ENCODE measurements at regions not wholly inside any gene's neighbourhood (a gene's known extent, or its start where the extent isn't known, plus 50 kb on each side); places are given as distances from the start of the nearest gene placed in this dataset.
"Not testable (repeated sequence)": the region's sequence is repeated elsewhere in the genome, so short reads cannot be mapped to it uniquely, and the experiment has no call there.

GRCh38 chr5:68000805-68001204 lies 214.8 kb upstream of the PIK3R1 start:
- no peak overlapping the region for H3K27ac Mint-ChIP-seq
- H3K27me3 Mint-ChIP-seq: no peaks in the 10 kb centered on the region
- DNase-seq: no peak
- no peaks in the 10 kb centered on the region for H3K36me3 Mint-ChIP-seq
- H3K4me1 Mint-ChIP-seq: no peaks in the 10 kb centered on the region
- H3K4me3 Mint-ChIP-seq: no peak overlapping the region
- H3K9me3 Mint-ChIP-seq: no peaks in the 10 kb centered on the region

GRCh38 chr5:67999391-67999790 lies 216.2 kb upstream of the PIK3R1 start:
- H3K9me3 Mint-ChIP-seq: no peaks in the 10 kb centered on the region
- no peak overlapping the region for H3K4me3 Mint-ChIP-seq
- no peak for DNase-seq
- H3K27ac Mint-ChIP-seq: no peak overlapping the region
- H3K36me3 Mint-ChIP-seq: no peaks in the 10 kb centered on the region
- H3K4me1 Mint-ChIP-seq: no peaks in the 10 kb centered on the region
- H3K27me3 Mint-ChIP-seq: no peaks in the 10 kb centered on the region

- H3K36me3 Mint-ChIP-seq: peaks cover 1% of the 10 kb centered on the region
- no peaks in the 10 kb centered on the region for H3K4me1 Mint-ChIP-seq
- no peaks in the 10 kb centered on the region for H3K9me3 Mint-ChIP-seq
- H3K4me3 Mint-ChIP-seq: no peak overlapping the region
- H3K27me3 Mint-ChIP-seq: no peaks in the 10 kb centered on the region
- no peak for DNase-seq
- no peak overlapping the region for H3K27ac Mint-ChIP-seq
Measured at GRCh38 chr5:67998709-67999261, 216.8 kb upstream of the PIK3R1 start.

- H3K27ac Mint-ChIP-seq: no peak overlapping the region
- peaks cover 1% of the 10 kb centered on the region for H3K36me3 Mint-ChIP-seq
- no peaks in the 10 kb centered on the region for H3K4me1 Mint-ChIP-seq
- DNase-seq: no peak
- no peaks in the 10 kb centered on the region for H3K9me3 Mint-ChIP-seq
- no peaks in the 10 kb centered on the region for H3K27me3 Mint-ChIP-seq
- no peak overlapping the region for H3K4me3 Mint-ChIP-seq
Measured at GRCh38 chr5:67997892-67998457, 217.6 kb upstream of the PIK3R1 start.

- DNase-seq: no peak
- H3K4me3 Mint-ChIP-seq: no peak overlapping the region
- no peaks in the 10 kb centered on the region for H3K27me3 Mint-ChIP-seq
- H3K36me3 Mint-ChIP-seq: peaks cover 1% of the 10 kb centered on the region
- H3K4me1 Mint-ChIP-seq: no peaks in the 10 kb centered on the region
- no peak overlapping the region for H3K27ac Mint-ChIP-seq
- no peaks in the 10 kb centered on the region for H3K9me3 Mint-ChIP-seq
Measured at GRCh38 chr5:67997148-67997547, 218.4 kb upstream of the PIK3R1 start.

GRCh38 chr5:67996596-67996995 lies 219.0 kb upstream of the PIK3R1 start:
- no peak for DNase-seq
- no peak overlapping the region for H3K4me3 Mint-ChIP-seq
- no peaks in the 10 kb centered on the region for H3K27me3 Mint-ChIP-seq
- H3K4me1 Mint-ChIP-seq: no peaks in the 10 kb centered on the region
- H3K36me3 Mint-ChIP-seq: peaks cover 1% of the 10 kb centered on the region
- no peak overlapping the region for H3K27ac Mint-ChIP-seq
- H3K9me3 Mint-ChIP-seq: no peaks in the 10 kb centered on the region

DNA sequence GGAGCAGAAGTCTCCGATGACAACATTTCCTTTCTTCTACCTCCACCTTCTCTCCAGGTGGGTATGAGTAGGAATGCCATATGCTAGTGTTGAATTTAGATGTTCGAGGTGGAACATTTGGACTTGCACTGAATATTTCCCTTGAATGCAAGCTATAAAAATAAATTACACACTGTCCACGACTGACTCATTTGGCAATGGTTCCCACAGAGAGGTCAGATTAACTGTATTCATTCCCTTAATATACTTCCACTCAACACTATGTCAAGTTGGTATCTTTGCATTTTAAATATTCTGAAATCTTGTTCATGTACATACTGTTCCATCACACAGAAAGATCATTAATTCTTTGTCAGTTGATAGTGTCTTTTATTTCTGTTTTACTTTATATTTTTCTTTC lies 222.6 kb upstream of the PIK3R1 start:
- Mint-ChIP-seq H3K4me3 (no peak overlapping the region), H3K27ac (no peak overlapping the region), H3K4me1 (no peaks in the 10 kb centered on the region), H3K9me3 (no peaks in the 10 kb centered on the region), H3K36me3 (peaks cover 1% of the 10 kb centered on the region), H3K27me3 (peaks cover 3% of the 10 kb centered on the region)
- DNase-seq: no peak

DNA sequence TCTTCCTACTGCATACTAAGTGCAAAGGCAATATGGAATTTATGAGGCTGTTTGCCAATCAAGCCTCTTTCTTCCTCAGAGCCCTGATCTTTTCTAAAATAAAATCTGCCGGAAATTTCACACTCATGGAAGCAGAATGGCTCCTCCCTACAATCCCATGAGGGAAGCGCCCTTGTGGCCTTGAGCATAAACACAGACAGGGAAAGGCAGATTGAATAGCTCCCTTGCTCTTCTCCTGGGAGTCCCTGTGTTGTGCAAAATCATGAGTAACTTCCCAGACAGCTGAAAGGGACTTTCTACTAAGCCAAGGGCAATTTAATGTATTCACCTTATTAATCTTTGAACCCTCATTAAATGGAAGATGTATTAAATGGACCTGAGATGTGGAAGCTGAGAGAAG lies 226.1 kb upstream of the PIK3R1 start:
- Mint-ChIP-seq H3K9me3 (no peaks in the 10 kb centered on the region), H3K4me1 (no peaks in the 10 kb centered on the region), H3K27ac (no peak overlapping the region), H3K4me3 (no peak overlapping the region), H3K27me3 (peaks cover 3% of the 10 kb centered on the region), H3K36me3 (peaks cover 1% of the 10 kb centered on the region)
- DNase-seq: no peak

GRCh38 chr5:67986761-67987160 lies 228.8 kb upstream of the PIK3R1 start:
- H3K4me3 Mint-ChIP-seq: no peak overlapping the region
- H3K9me3 Mint-ChIP-seq: no peaks in the 10 kb centered on the region
- DNase-seq: no peak
- peaks cover 3% of the 10 kb centered on the region for H3K4me1 Mint-ChIP-seq
- H3K27me3 Mint-ChIP-seq: peaks cover 3% of the 10 kb centered on the region
- H3K27ac Mint-ChIP-seq: no peak overlapping the region
- H3K36me3 Mint-ChIP-seq: no peaks in the 10 kb centered on the region

GRCh38 chr5:67985686-67986387 lies 229.7 kb upstream of the PIK3R1 start:
- H3K27ac Mint-ChIP-seq: no peak overlapping the region
- peaks cover 3% of the 10 kb centered on the region for H3K4me1 Mint-ChIP-seq
- DNase-seq: no peak
- no peaks in the 10 kb centered on the region for H3K36me3 Mint-ChIP-seq
- no peak overlapping the region for H3K4me3 Mint-ChIP-seq
- no peaks in the 10 kb centered on the region for H3K9me3 Mint-ChIP-seq
- H3K27me3 Mint-ChIP-seq: peaks cover 3% of the 10 kb centered on the region

GRCh38 chr5:67984546-67984945 lies 231.0 kb upstream of the PIK3R1 start:
- Mint-ChIP-seq H3K27ac (no peak overlapping the region), H3K9me3 (no peaks in the 10 kb centered on the region), H3K4me1 (peaks cover 3% of the 10 kb centered on the region), H3K36me3 (no peaks in the 10 kb centered on the region), H3K4me3 (no peak overlapping the region), H3K27me3 (no peaks in the 10 kb centered on the region)
- no peak for DNase-seq

DNA sequence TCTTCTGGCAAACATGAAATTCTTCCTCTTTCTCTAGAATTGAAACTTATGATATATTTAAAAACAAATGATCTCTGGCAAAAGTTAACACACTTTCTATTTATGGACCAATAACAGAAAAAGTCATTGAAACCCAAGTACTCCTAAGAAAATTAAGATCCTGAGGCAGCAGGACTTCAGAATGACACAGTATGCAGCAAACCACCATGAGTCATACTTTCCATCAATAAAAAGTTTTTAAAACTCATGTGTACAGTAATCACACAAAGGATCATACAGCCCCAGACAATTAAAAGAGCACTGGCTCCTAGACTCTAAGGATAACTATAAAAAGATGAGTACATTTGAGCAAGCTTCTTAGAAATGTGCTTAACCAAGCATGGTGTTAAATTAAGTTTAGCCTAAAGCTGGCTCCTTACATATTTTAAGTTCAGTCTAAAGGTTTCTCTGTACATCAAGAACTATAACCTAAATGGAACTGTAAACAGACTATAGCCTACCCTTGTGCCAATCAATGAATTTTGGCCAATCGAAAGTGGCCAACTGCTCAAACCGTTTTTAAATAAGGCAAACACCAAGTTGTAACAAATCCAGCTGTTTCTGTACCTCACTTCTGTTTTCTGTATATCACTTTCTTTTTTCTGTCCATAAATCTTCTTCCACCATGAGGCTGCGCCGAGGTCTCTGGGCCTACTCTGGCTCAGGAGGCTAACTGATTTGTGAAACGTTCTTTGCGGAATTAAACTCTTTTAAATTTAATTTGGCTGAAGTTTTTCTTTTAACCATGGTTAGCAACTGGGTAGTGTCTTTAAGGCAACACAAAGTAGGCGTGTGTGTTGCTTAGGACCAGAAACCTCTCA lies 232.1 kb upstream of the PIK3R1 start:
- no peak for DNase-seq
- Mint-ChIP-seq H3K9me3 (no peaks in the 10 kb centered on the region), H3K36me3 (no peaks in the 10 kb centered on the region), H3K4me1 (peaks cover 3% of the 10 kb centered on the region), H3K27me3 (no peaks in the 10 kb centered on the region), H3K27ac (no peak overlapping the region), H3K4me3 (no peak overlapping the region)

GRCh38 chr5:67982160-67982559 lies 233.4 kb upstream of the PIK3R1 start:
- not testable (repeated sequence) for H3K27me3 Mint-ChIP-seq, H3K4me1 Mint-ChIP-seq, H3K9me3 Mint-ChIP-seq, H3K36me3 Mint-ChIP-seq, DNase-seq, H3K27ac Mint-ChIP-seq, H3K4me3 Mint-ChIP-seq

DNA sequence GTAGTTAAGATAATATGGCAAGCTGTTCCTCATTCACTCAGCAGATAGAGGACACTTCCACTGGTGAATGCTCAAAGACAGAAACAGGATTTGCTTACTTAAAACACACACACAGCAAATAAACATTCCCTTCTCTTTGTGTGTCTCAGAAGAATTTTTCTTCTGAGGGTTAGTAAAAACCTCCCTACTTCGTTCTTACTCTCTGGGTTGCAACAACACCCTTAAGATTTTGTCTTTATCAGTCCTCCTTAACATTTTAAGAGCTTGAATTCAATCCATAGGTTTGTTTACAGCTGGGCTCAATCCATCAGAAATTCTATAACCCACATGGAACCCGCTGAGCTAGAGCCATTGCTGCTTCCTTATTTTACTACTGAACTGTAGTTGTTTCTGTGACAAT lies 237.4 kb upstream of the PIK3R1 start:
- H3K4me1 Mint-ChIP-seq: peaks cover 4% of the 10 kb centered on the region
- no peaks in the 10 kb centered on the region for H3K36me3 Mint-ChIP-seq
- no peaks in the 10 kb centered on the region for H3K9me3 Mint-ChIP-seq
- no peak overlapping the region for H3K4me3 Mint-ChIP-seq
- H3K27me3 Mint-ChIP-seq: no peaks in the 10 kb centered on the region
- no peak for DNase-seq
- no peak overlapping the region for H3K27ac Mint-ChIP-seq

- Mint-ChIP-seq H3K4me1 (peaks cover 3% of the 10 kb centered on the region), H3K36me3 (no peaks in the 10 kb centered on the region), H3K9me3 (no peaks in the 10 kb centered on the region), H3K4me3 (no peak overlapping the region), H3K27ac (no peak overlapping the region), H3K27me3 (no peaks in the 10 kb centered on the region)
- DNase-seq: no peak
Measured at GRCh38 chr5:67976891-67977601, 238.5 kb upstream of the PIK3R1 start.
